WTC11 (cell line): ENCODE measurements at regions not wholly inside any gene's neighbourhood (a gene's known extent, or its start where the extent isn't known, plus 50 kb on each side); places are given as distances from the start of the nearest gene placed in this dataset.

Source experiments
- CTCF ChIP-seq: fragments of 200-600 bp; IDR thresholded peaks from 2 replicates; pipeline ENCODE4 v1.8.0; 2022; ENCODE audit warnings: antibody characterized with exemption
- KAT7 ChIP-seq: sonication (generic); formaldehyde crosslinking; IDR thresholded peaks from 2 replicates; pipeline ENCODE4 v1.8.1; 2023; ENCODE audit warnings: missing genetic modification reagents, mild to moderate bottlenecking, borderline replicate concordance
- NR3C1 ChIP-seq: sonication (generic); formaldehyde crosslinking; conservative IDR thresholded peaks from 2 replicates; pipeline ENCODE4 v1.8.1; 2023; ENCODE audit warnings: low read depth, mild to moderate bottlenecking, missing genetic modification reagents
- ZNF232 ChIP-seq: sonication (generic); formaldehyde crosslinking; IDR thresholded peaks from 2 replicates; pipeline ENCODE4 v1.8.0; 2022; ENCODE audit warnings: mild to moderate bottlenecking, missing genetic modification reagents
- ZNF263 ChIP-seq: sonication (generic); formaldehyde crosslinking; IDR thresholded peaks from 2 replicates; pipeline ENCODE4 v1.8.1; 2022; ENCODE audit warnings: low read depth, mild to moderate bottlenecking, moderate library complexity, missing genetic modification reagents

- no peak for TF ChIP-seq CTCF
- TF ChIP-seq ZNF232 (CRISPR knock-in tag), result no peak
- no peak for TF ChIP-seq KAT7 (CRISPR knock-in tag)
- TF ChIP-seq NR3C1, result no peak
- no peak for TF ChIP-seq ZNF263 (CRISPR knock-in tag)
Observed at GRCh38 chr6:48289841-48290240, 178.8 kb upstream of the PTCHD4 start.
